ENCODE measurements at regions not wholly inside any gene's neighbourhood (a gene's known extent, or its start where the extent isn't known, plus 50 kb on each side); places are given as distances from the start of the nearest gene placed in this dataset.

GRCh38 chr18:38487521-38487920, 921.9 kb upstream of the CELF4 start:
- TF ChIP-seq REST (IDR thresholded peaks at IDR 0.05; ENCODE audit: insufficient read depth in 1 of 2, low read depth in 2 of 2, low read length in 2 of 2): no peak

GRCh38 chr18:38483326-38483725, 917.7 kb upstream of the CELF4 start:
- TF ChIP-seq SIN3A (IDR thresholded peaks at IDR 0.05; ENCODE audit: borderline replicate concordance, insufficient read depth, low read length): no peak

GRCh38 chr18:38481576-38481975, 916.0 kb upstream of the CELF4 start:
- no peak for TF ChIP-seq FOXP2 (optimal IDR thresholded peaks at IDR 0.05; ENCODE audit: borderline replicate concordance, extremely low read depth, extremely low read length, insufficient read depth)
- TF ChIP-seq TAF1 (IDR thresholded peaks at IDR 0.05; ENCODE audit: borderline replicate concordance, insufficient read depth, low read length): no peak
- TF ChIP-seq SIN3A (IDR thresholded peaks at IDR 0.05; ENCODE audit: borderline replicate concordance, insufficient read depth, low read length): no peak
- TF ChIP-seq REST (IDR thresholded peaks at IDR 0.05; ENCODE audit: insufficient read depth in 1 of 2, low read depth in 2 of 2, low read length in 2 of 2): no peak
- no peak for TF ChIP-seq POLR2AphosphoS5 (IDR thresholded peaks at IDR 0.05; ENCODE audit: low read depth, low read length)

- TF ChIP-seq FOXP2 (optimal IDR thresholded peaks at IDR 0.05; ENCODE audit: borderline replicate concordance, extremely low read depth, extremely low read length, insufficient read depth): no peak
- no peak for TF ChIP-seq TAF1 (IDR thresholded peaks at IDR 0.05; ENCODE audit: borderline replicate concordance, insufficient read depth, low read length)
- TF ChIP-seq SIN3A (IDR thresholded peaks at IDR 0.05; ENCODE audit: borderline replicate concordance, insufficient read depth, low read length): no peak
- no peak for TF ChIP-seq REST (IDR thresholded peaks at IDR 0.05; ENCODE audit: insufficient read depth in 1 of 2, low read depth in 2 of 2, low read length in 2 of 2)
- TF ChIP-seq POLR2AphosphoS5 (IDR thresholded peaks at IDR 0.05; ENCODE audit: low read depth, low read length): no peak
Observed at GRCh38 chr18:38475686-38476085, 910.1 kb upstream of the CELF4 start.

GRCh38 chr18:38473535-38473934, 907.9 kb upstream of the CELF4 start:
- TF ChIP-seq POLR2AphosphoS5 (IDR thresholded peaks at IDR 0.05; ENCODE audit: low read depth, low read length) (no peak), SIN3A (IDR thresholded peaks at IDR 0.05; ENCODE audit: borderline replicate concordance, insufficient read depth, low read length) (no peak), TAF1 (IDR thresholded peaks at IDR 0.05; ENCODE audit: borderline replicate concordance, insufficient read depth, low read length) (no peak), FOXP2 (optimal IDR thresholded peaks at IDR 0.05; ENCODE audit: borderline replicate concordance, extremely low read depth, extremely low read length, insufficient read depth) (no peak), REST (IDR thresholded peaks at IDR 0.05; ENCODE audit: insufficient read depth in 1 of 2, low read depth in 2 of 2, low read length in 2 of 2) (no peak)

Measured in PFSK-1 (cell line).